NCI-H526 (cell line): ENCODE measurements at regions not wholly inside any gene's neighbourhood (a gene's known extent, or its start where the extent isn't known, plus 50 kb on each side); places are given as distances from the start of the nearest gene placed in this dataset.
A peak's percentile ranks its signal among the peaks of the same experiment; 100 is the strongest.
"Not testable (repeated sequence)": the region's sequence is repeated elsewhere in the genome, so short reads cannot be mapped to it uniquely, and the experiment has no call there.

Source experiments
- DNase-seq, 2 experiments: peaks; one replicate each; lab custom pipeline; 2025; lab: John Stamatoyannopoulos, UW

DNA sequence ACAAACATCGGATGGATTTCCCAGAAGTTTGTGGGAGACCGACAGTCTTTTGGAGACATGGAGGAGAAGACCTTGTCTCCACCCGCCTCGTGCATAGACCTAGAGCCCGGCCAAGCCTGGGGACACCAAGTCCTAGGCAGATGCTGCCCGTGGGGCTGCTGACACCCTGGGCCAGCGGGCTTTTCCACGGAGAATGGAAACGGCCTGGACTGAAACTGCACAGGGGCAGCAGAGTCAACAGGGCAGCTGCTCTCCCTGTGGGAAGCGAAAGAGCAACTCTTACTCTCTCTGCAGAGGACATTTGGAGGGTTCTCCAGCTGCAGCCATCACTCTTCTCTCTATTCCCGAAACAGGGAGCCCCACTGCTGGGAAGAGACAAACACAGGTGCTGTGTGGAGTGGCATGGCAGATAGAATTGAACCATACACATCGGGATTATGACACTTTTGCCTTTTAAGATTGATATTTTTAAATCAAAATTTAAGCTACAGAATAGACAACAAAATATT lies 401.2 kb downstream of the THBS2 start:
- no peak for DNase-seq

DNA sequence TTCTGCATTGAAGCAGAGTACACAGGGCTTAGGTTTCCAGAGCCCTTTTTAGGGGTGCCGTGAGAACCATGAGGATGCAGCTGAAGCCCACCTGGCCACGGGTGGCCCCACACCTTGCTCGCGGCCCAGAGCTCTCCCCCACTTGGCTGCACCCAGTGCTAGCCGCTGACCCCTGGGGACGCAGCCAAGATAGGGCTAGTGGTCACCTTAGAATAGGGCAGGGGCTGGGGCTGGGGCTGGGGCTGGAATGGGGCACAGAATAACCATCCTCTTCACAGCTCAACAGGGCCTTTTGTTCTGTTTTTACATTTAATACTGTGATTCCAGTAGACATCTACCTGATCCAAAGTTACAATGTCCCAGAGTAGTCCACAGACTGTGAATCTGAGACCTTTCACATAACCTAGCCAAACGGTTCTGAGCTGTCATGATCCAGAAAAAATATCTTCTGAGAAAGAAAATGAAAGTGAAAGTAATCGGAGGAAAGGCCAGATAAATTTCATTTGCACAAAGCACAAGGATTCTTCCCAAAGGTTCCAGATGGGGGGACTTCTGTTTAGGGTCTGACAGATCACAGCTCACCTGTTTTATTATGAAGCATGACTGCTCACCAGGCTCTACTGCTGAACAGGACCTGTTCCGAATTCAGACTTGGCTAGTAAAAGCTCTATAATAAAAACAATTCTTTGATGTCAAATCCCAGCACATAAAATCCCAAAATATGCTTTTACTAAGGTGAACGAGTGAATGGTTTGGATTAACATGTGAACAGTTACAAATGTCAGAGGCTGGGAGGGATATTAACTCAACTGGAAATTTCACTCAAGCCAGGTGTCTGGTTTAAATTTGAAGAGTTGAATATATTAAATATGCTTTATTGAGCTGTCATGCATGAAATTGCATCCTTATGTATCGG lies 401.9 kb downstream of the THBS2 start:
- no peak for DNase-seq

DNA sequence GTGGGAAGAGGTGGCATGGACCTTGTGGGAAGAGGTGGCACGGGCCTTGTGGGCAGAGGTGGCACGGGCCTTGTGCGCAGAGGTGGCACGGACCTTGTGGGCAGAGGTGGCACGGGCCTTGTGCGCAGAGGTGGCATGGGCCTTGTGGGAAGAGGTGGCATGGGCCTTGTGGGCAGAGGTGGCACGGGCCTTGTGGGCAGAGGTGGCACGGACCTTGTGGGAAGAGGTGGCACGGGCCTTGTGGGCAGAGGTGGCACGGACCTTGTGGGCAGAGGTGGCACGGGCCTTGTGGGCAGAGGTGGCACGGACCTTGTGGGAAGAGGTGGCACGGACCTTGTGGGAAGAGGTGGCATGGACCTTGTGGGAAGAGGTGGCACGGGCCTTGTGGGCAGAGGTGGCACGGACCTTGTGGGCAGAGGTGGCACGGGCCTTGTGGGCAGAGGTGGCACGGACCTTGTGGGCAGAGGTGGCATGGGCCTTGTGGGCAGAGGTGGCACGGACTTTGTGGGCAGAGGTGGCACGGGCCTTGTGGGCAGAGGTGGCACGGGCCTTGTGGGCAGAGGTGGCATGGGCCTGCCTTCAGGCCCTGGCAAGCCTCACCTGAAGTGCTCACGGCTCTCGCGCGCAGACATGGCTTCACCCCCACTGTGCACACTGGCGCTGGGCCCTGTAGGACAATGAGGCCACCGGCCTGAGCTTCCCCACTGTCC lies 403.5 kb downstream of the THBS2 start:
- DNase-seq: not testable (repeated sequence)

DNA sequence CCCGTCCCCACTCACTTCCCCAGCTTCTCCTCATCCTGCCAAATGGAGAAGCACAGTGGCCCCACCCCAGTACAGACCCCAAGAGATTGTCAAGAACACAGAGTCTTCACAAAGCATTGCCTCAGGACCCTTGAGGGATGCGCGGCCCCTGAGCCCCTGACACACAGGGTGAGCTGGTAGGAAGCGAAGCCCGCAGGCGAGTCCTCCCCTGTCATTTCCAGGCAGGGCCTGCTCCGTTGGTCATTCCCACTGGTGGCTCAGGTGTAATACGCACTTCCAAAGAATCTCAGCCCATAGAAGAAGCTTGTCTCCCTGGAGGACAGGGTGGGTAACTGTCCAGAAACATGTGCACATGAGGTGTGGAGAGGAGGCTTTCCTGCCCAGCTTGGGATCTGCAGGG lies 404.2 kb downstream of the THBS2 start:
- DNase-seq: no peak

DNA sequence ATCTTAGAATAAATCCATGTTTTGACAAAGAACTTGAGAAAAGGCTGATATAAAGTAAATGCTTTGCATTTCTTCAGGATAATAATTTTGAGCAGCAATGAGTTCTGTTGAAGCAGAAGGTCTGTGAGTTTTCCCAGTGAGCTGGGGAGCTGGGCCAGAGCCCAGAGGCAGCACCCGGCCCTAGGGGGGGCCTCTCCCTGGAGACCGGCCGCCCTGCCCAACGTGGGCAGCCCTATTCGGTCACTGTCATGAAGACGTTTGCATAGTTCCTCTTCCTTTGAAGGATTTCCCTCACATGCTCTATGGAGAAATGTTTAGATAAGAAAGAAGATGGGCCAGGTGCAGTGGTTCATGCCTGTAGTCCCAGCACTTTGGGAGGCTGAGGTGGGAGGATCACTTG lies 404.8 kb downstream of the THBS2 start:
- no peak for DNase-seq

DNA sequence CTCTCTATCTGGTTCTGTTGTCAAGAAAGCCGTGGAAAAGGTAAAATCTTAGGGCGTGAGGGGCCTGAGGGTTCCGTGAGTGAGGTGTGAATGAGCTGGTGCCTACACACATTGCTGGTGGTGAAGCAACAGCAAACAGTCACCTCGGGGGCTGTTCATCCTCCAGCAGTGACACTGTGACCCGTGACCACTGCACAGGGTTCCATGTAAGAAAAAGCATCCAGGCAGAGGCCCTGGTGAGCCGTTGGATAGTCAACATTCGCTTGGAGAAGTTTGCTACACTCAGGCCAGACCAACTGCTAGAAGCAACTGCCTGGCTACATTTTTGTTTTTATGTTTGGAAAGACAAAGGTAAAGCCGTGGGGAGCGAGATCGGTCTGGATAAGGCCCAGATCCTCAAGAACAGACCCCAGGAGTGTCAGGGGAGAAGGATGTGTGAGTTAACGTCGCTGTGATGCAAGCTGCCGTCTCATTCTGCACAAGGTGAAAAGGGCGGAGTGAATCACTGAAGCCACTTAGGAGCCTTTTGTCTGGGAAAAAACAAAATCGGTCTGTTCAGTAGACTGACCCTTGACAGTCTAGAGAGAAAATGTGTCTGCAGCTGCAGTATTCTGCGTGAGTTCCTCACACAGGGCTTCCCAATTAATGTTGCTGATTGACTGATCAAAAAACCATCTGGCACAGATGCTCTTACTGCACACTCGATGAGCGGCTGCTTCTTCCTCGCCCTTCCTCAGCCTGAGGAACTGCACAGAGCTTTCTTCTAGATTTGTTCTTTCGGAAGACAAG lies 404.0 kb downstream of the SMOC2 start:
- DNase-seq: no peak

DNA sequence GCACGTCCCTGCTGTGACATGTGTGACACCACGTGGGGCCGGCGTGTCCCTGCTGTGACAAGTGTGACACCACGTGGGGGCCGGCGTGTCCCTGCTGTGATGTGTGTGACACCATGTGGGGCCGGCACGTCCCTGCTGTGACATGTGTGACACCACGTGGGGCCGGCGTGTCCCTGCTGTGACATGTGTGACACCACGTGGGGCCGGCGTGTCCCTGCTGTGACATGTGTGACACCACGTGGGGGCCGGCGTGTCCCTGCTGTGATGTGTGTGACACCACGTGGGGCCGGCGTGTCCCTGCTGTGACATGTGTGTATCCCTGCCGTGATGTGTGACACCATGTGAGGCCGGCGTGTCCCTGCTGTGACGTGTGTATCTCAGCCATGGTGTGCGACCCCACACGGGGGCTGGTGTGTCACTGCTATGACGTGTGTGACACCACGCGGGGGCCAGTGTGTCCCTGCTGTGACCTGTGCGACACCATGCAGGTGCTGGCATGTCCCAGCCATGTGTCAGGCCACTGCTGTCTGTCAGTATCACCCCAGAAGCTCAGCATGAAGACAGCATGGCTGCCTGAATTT lies 401.7 kb downstream of the SMOC2 start:
- DNase-seq: not testable (repeated sequence)

DNA sequence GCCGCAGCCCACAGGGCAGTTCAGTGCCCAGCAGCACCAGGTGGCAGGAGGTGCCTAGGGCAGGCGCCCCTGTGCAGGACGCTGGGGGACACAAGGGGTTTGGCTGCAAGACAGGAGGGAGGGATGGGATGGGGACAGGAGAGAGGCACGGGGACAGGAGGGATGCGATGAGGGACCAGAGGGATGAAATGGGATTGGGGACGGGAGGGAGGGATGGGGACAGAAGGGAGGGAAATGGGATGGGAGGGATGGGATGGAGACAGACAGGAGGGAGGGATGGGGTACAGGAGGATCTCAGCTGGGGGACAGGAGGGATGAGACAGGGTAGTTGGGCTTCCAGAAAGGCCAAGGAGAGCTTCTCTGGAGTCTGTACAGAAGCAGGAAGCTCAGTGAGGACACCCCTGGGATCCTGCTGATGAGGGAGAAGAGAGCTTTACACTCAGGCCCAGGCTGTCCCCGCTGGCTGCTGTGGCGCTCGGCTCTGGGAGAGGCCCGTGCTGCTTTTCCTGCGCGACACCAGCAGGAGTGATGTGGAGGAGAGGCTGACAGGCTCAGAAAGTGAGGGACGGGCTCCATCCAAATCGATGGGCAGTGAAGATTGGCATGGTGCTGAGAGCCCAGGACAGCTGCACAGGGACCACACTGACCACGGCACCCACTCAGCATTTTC lies 400.8 kb downstream of the SMOC2 start:
- peak in 1 of 2 experiments; percentile 3 for DNase-seq

DNA sequence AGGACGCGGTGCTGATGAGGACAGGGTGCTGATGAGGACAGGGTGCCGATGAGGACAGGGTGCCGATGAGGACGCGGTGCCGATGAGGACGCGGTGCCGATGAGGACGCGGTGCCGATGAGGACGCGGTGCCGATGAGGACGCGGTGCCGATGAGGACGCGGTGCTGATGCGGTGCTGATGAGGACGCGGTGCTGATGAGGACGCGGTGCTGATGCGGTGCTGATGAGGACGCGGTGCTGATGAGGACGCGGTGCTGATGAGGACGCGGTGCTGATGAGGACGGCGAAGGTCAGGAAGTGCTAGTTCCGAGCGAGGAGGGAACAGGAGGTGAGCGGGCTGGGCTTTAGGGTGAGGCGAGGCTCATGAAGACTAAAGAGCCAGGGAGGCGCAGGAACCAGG lies 399.9 kb downstream of the SMOC2 start:
- DNase-seq: not testable (repeated sequence)

DNA sequence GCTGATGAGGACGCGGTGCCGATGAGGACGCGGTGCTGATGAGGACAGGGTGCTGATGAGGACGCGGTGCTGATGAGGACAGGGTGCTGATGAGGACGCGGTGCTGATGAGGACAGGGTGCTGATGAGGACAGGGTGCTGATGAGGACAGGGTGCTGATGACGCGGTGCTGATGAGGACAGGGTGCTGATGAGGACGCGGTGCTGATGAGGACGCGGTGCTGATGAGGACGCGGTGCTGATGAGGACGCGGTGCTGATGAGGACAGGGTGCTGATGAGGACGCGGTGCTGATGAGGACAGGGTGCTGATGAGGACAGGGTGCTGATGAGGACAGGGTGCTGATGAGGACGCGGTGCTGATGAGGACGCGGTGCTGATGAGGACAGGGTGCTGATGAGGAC lies 399.3 kb downstream of the SMOC2 start:
- DNase-seq: not testable (repeated sequence)

DNA sequence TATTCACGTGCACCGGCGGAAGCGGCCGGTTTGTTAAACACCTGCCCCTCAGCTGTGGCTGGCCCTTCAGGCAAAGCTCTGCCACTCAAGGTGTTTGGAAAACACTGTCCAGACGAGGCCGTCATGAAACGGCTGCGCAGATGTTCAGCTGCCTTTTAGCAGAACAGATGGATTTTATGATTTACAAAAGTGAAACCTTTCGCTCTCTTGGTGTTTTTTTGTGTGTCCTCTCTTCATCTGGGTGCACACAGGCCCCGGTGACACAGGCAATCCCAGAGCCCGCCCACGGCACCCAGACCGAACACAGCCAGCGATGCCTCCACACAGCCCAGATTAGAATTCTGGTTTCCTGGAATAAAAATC lies 397.0 kb downstream of the SMOC2 start:
- no peak for DNase-seq

DNA sequence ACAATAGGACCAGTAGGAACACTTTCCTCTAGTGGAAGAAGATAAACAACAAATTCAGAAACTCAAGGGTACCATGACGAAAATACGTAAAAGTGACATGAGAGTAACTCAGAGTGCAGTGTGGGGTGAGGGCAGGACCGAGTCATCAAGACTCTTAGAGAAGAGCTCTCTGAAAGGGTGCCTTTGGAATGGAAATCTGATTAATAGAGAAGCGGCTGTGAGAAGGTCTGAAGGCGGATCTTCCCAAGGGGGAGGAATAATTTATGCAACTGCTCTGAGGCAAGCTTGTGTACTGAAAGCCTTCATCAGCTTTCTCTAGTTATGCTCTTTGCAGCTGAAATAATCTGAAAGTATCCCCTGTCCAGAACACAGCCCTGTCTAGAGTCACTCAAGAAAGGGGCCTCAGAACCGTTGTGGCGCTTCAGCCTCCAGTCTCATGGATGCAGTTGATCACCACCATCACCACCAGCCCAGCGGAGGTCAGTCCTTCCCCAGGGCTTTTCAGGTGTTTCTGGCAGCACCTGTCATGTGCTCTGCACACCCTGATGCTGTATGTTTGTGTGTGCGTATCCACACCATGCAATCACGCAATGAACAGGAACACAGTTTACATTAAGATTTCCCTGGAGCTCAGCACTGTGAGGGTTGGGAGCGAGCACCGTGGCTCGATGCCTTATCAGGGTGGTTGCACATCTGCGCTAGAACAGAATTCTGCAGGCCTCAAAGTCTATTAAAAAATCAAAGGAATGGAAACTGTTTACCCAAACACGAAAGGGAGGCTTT lies 396.5 kb downstream of the SMOC2 start:
- DNase-seq: no peak

DNA sequence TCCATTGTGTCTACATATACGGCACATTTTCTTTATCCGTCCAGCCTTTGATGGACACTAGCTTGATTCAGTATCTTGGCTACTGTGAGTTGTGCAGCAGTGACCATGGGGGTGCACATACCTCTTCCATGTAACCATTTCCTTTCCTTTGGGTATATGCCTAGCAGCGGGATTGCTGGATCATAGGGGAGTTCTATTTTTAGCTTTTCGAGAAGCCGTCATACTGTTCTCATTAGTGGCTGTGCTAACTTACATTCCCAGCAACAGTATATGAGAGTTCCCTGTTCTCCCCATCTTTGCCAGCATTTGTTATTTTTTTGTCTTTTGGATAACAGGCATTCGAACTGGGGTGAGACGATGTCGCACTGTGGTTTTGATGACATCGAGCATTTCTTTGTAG lies 395.0 kb downstream of the SMOC2 start:
- DNase-seq: no peak

DNA sequence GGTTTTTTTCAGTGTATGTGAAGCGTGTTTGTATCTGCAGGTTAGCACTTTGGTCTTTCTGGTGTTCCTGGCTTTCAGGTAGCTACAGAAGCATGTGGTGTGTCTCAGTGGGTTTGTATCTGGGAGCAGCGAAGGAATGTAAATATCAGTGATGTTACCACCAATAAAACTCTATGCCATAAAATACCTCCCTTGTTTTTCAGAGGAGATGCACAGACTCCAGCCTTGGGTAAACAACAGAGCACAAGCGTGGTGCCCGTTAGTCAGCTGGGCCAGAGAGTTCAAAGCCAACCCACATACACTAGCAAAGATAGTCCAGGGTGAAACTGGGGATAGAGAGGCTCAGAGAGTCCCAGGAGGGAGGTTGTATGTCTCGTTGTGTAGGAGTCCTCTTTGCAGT lies 393.8 kb downstream of the SMOC2 start:
- peak; percentile 5 to 9 for DNase-seq

DNA sequence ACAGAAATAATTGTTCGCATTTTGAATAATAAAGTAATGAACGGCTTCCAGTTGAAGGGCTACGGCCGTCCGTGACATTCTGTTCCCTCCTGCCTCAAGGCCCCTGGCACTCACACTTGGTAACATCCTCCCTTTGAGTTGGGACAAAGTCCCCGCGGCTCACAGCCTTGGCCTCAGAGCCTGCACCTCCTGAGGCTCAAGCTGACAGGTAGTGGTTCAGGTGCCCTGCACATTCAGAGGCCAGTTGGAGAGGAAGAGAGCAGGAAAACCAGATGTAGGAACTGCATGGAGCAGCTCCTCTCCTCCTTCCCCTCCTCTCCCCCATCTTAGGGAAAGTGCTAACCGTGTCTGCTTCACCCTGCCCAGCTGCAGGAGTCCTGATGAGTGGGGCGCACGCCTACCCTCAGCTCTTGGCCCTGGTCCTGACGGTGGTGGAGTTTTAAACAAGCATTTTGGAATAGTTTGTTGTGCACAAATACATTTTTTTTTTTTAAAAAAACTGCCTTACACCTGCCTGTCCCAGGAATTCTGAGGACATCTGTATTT lies 393.1 kb downstream of the SMOC2 start:
- no peak for DNase-seq

DNA sequence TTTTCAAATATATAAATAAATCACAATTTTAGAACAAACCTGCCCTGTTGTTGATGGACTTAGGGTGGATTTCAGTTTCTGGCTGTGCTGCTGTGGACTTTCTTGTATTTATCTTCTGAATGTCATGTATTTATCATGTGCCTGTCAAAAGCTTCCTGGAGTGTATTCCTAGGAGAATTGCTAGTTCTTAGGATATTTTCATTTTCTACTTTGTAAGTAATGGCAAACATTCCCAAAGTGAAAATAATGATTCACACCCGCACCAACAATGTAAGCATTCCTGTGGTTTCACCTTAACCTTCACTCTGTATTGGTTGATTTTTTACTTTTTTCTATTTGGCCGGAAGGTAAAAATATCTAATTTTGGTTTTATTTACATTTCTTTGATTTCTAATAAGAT lies 387.8 kb downstream of the SMOC2 start:
- no peak for DNase-seq

DNA sequence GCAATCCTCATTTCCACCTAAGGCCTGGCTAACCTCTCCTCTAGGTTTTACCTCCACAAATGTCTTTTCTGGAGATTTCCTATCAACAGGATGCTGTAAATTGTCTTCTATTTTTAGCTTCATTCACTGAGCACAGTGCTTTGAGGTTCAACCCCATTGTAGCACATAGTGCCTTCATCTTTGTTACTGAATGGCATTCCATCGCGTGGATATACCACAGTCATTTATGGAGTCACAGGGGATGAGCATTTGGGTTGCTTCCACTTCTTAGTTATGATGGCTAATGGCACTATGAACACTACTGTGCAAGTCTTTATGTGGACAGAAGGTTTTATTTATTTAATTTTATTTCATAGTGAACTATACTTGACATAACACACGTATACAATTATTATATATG lies 387.1 kb downstream of the SMOC2 start:
- no peak for DNase-seq

DNA sequence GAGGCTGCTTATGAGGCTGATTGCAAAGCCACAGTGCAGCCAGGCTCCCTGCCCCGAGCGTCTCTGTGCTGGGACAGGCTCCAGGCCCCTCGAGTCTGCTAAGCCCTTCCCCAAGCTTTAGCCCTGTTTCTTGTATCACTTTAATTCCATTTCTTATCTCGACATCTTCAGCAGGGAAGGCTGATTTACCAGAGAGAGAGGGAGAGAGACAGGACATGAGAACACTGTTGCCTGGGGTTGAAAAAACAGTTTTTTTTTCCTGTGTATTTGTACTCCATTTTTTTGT lies 386.5 kb downstream of the SMOC2 start:
- no peak for DNase-seq

DNA sequence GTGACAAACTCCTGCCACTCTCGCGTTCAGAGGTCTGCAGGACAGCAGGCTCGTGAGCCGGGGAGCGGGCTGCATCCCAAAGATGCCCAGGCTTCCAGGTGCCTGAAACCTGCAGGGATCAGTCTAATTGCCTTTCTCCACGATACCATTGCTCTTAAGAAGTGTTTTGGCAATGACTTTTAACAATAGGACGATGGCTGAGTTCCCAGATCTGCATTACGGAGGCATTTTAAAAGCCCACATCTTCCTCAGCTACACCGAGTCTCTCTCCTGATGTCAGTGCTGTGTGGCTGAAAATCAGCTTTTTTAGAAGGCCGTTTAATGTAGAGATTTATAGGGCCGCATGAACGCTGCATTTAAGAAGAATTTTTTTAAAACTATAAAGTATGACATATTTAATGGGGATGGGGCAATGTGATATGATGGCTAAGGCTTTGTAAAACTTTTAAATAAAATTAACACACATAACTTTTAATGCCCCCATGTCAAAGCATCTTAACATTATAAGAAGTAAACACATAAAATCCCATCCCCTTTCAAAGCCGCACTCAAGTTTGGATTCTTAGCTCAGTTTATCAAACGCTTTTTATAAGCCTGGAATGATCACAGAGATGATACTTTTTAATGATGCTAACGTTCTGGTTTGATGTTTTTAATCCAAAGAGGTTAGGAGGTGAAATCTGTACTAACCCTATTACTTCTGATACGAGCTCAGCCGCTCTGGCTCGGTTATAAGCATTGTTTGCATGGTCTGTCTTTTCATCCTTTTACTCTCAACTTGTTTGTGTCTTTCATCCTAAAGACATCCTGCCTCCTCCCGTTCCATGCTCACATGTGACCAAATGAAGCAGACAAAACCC lies 386.0 kb downstream of the SMOC2 start:
- no peak for DNase-seq

DNA sequence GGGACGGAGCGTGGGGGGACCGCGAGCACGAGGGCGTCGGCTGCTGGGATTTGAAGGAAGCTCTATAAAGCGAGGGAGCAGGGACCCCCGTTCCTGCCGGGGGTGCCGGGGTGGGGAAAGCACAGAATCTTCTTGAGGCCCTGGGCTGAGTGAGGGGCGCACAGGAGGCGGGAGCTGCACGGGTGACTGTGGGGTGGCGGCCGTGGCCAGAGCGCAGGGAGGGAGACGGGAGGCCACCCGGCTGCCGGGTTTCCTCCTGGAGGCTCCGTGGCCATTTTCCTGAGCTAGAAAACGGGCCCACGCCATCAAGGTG lies 385.1 kb downstream of the SMOC2 start:
- no peak for DNase-seq
